ENCODE measurements at regions not wholly inside any gene's neighbourhood (a gene's known extent, or its start where the extent isn't known, plus 50 kb on each side); places are given as distances from the start of the nearest gene placed in this dataset.

- no peak for DNase-seq (ENCODE audit: low spot score)
Observed at GRCh38 chr10:78828647-78829539, 239.9 kb upstream of the ZMIZ1 start.

GRCh38 chr10:78829565-78829964, 239.2 kb upstream of the ZMIZ1 start:
- DNase-seq (ENCODE audit: low spot score) = peak; percentile 72

- peak; percentile 46 for DNase-seq (ENCODE audit: low spot score)
Observed at GRCh38 chr10:78830062-78830975, 238.4 kb upstream of the ZMIZ1 start.

- no peak for DNase-seq (ENCODE audit: low spot score)
Observed at GRCh38 chr10:78830976-78831375, 237.8 kb upstream of the ZMIZ1 start.

GRCh38 chr10:78831461-78831860, 237.3 kb upstream of the ZMIZ1 start:
- DNase-seq (ENCODE audit: low spot score) = peak; percentile 62

GRCh38 chr10:78832281-78832680, 236.5 kb upstream of the ZMIZ1 start:
- no peak for DNase-seq (ENCODE audit: low spot score)

- no peak for DNase-seq (ENCODE audit: low spot score)
Observed at GRCh38 chr10:78838141-78838657, 230.6 kb upstream of the ZMIZ1 start.

- DNase-seq (ENCODE audit: low spot score) = no peak
Observed at GRCh38 chr10:78843495-78843894, 225.3 kb upstream of the ZMIZ1 start.

GRCh38 chr10:78844960-78845607, 223.7 kb upstream of the ZMIZ1 start:
- no peak for DNase-seq (ENCODE audit: low spot score)

- no peak for DNase-seq (ENCODE audit: low spot score)
Observed at GRCh38 chr10:78846071-78846470, 222.7 kb upstream of the ZMIZ1 start.

- no peak for DNase-seq (ENCODE audit: low spot score)
Observed at GRCh38 chr10:78846760-78847159, 222.0 kb upstream of the ZMIZ1 start.

- no peak for DNase-seq (ENCODE audit: low spot score)
Observed at GRCh38 chr10:78847485-78847884, 221.3 kb upstream of the ZMIZ1 start.

GRCh38 chr10:78849115-78849514, 219.7 kb upstream of the ZMIZ1 start:
- DNase-seq (ENCODE audit: low spot score) = no peak

- no peak for DNase-seq (ENCODE audit: low spot score)
Observed at GRCh38 chr10:78849731-78850130, 219.0 kb upstream of the ZMIZ1 start.

GRCh38 chr10:78850644-78851435, 217.9 kb upstream of the ZMIZ1 start:
- no peak for DNase-seq (ENCODE audit: low spot score)

- DNase-seq (ENCODE audit: low spot score) = peak; percentile 66
Observed at GRCh38 chr10:78851647-78852046, 217.1 kb upstream of the ZMIZ1 start.

GRCh38 chr10:78852466-78853240, 216.1 kb upstream of the ZMIZ1 start:
- DNase-seq (ENCODE audit: low spot score) = no peak

- no peak for DNase-seq (ENCODE audit: low spot score)
Observed at GRCh38 chr10:78853864-78854263, 214.9 kb upstream of the ZMIZ1 start.

GRCh38 chr10:78856421-78856820, 212.3 kb upstream of the ZMIZ1 start:
- no peak for DNase-seq (ENCODE audit: low spot score)

GRCh38 chr10:78857193-78857592, 211.6 kb upstream of the ZMIZ1 start:
- no peak for DNase-seq (ENCODE audit: low spot score)

GRCh38 chr10:78859266-78859665, 209.5 kb upstream of the ZMIZ1 start:
- DNase-seq (ENCODE audit: low spot score) = no peak

Measured in AG08395 (cell line).